Mucosa of descending colon (tissue), 3 donors: ENCODE measurements at regions not wholly inside any gene's neighbourhood (a gene's known extent, or its start where the extent isn't known, plus 50 kb on each side); places are given as distances from the start of the nearest gene placed in this dataset.
"Not testable (repeated sequence)": the region's sequence is repeated elsewhere in the genome, so short reads cannot be mapped to it uniquely, and the experiment has no call there.

Experiments
- ATAC-seq: fragments of 200-7000 bp; cut with Tn5 transposase; one replicate; pipeline ENCODE4 v1.9.1; 2020; ENCODE audit warnings: mild to moderate bottlenecking, moderate library complexity
- DNase-seq, 3 donors: peaks; one replicate each; pipeline ENCODE4 v3.0.0-alpha.2; 2020
- H3K36me3 ChIP-seq: fragments of 200-600 bp; one replicate; pipeline ENCODE4 v1.8.0; 2021; ENCODE audit warnings: low read depth, mild to moderate bottlenecking
- H3K4me1 ChIP-seq: fragments of 200-600 bp; one replicate; pipeline ENCODE4 v1.8.0; 2021; ENCODE audit warnings: low read depth, mild to moderate bottlenecking
- H3K4me3 ChIP-seq: fragments of 200-600 bp; one replicate; pipeline ENCODE4 v1.8.0; 2021; ENCODE audit warnings: mild to moderate bottlenecking
- H3K9me3 ChIP-seq: fragments of 200-600 bp; one replicate; pipeline ENCODE4 v1.8.0; 2021; ENCODE audit warnings: mild to moderate bottlenecking
- CTCF ChIP-seq: fragments of 200-600 bp; IDR thresholded peaks from one replicate; pipeline ENCODE4 v1.8.0; 2022; ENCODE audit warnings: antibody characterized with exemption, mild to moderate bottlenecking
- intact Hi-C, 2 donors: fragments of 100-400 bp; cut with DNase I in 1 of 2; cut with micrococcal nuclease in 1 of 2; formaldehyde crosslinking; loops; one replicate each; pipeline versions ENCODE4 v1.11.0 to v1.11.1; 2022; cut with DNase I, micrococcal nuclease
- donor health status: DM: no; HTN: no; CAD: no; lungs with moderate emphysema.
- donor health status: DM: no; HTN: no; CAD: no.
- donor health status: DM: no; HTN: yes; CAD: no.

- H3K4me1 ChIP-seq, result no peaks in the 10 kb centered on the region
- ATAC-seq (no peak), DNase-seq (no peak)
- TF ChIP-seq CTCF, result no peak
- H3K4me3 ChIP-seq, result no peak overlapping the region
- H3K9me3 ChIP-seq, result no peaks in the 10 kb centered on the region
- intact Hi-C loops, result no loop called here
- H3K36me3 ChIP-seq, result no peaks in the 10 kb centered on the region
Observed at GRCh38 chr1:82373710-82374109, 573.0 kb downstream of the ADGRL2 start.

- no peak for TF ChIP-seq CTCF
- intact Hi-C loops, result no loop called here
- no peaks in the 10 kb centered on the region for H3K36me3 ChIP-seq
- no peak for DNase-seq
- H3K9me3 ChIP-seq, result no peaks in the 10 kb centered on the region
- no peak overlapping the region for H3K4me3 ChIP-seq
- H3K4me1 ChIP-seq, result no peaks in the 10 kb centered on the region
- ATAC-seq, result no peak
Observed at GRCh38 chr1:82371844-82372498, 571.2 kb downstream of the ADGRL2 start.

- intact Hi-C loops, result no loop called here
- no peak for DNase-seq
Observed at GRCh38 chr1:82367456-82367855, 566.7 kb downstream of the ADGRL2 start.

GRCh38 chr1:82366689-82367088 is 566.0 kb downstream of the ADGRL2 start:
- Histone ChIP-seq H3K4me3 (no peak overlapping the region), H3K9me3 (no peaks in the 10 kb centered on the region), H3K4me1 (no peaks in the 10 kb centered on the region), H3K36me3 (no peaks in the 10 kb centered on the region)
- intact Hi-C loops, result no loop called here
- ATAC-seq (no peak), DNase-seq (no peak)
- no peak for TF ChIP-seq CTCF

More at GRCh38 chr1:82367456-82367855, 566.7 kb downstream of the ADGRL2 start:
- Histone ChIP-seq H3K9me3 (no peaks in the 10 kb centered on the region), H3K4me3 (no peak overlapping the region), H3K4me1 (no peaks in the 10 kb centered on the region), H3K36me3 (no peaks in the 10 kb centered on the region)
- ATAC-seq, result no peak
- TF ChIP-seq CTCF, result no peak

- DNase-seq, H3K9me3 ChIP-seq, H3K4me1 ChIP-seq, ATAC-seq, intact Hi-C loops, H3K36me3 ChIP-seq, H3K4me3 ChIP-seq: not testable (repeated sequence)
Observed at GRCh38 chr1:82359541-82359940, 558.8 kb downstream of the ADGRL2 start.

GRCh38 chr1:82358706-82359105 is 558.0 kb downstream of the ADGRL2 start:
- H3K9me3 ChIP-seq, H3K4me3 ChIP-seq, ATAC-seq, DNase-seq, H3K4me1 ChIP-seq, H3K36me3 ChIP-seq, intact Hi-C loops: not testable (repeated sequence)

- H3K9me3 ChIP-seq, intact Hi-C loops, H3K4me1 ChIP-seq, H3K4me3 ChIP-seq, H3K36me3 ChIP-seq, DNase-seq, ATAC-seq: not testable (repeated sequence)
Observed at GRCh38 chr1:82354546-82354945, 553.8 kb downstream of the ADGRL2 start.
